DND-41 (cell line): ENCODE measurements at regions not wholly inside any gene's neighbourhood (a gene's known extent, or its start where the extent isn't known, plus 50 kb on each side); places are given as distances from the start of the nearest gene placed in this dataset.

Experiments
- ATAC-seq: fragments of 200-7000 bp; cut with Tn5 transposase; 3 replicates; pipeline ENCODE4 v1.9.1; 2021; ENCODE audit warnings: low read depth; ENCODE audit not compliant: insufficient read depth
- DNase-seq: peaks from one replicate; pipeline ENCODE4 v3.0.0-alpha.2; 2020
- H2AFZ ChIP-seq: 2 replicates; pipeline ENCODE4 v1.6.0; 2012; ENCODE audit warnings: low read depth, low read length
- H3K27ac ChIP-seq: 2 replicates; pipeline ENCODE4 v1.5.1; 2012; ENCODE audit warnings: low read length, inconsistent platforms
- H3K27me3 ChIP-seq: fragments of 200-600 bp; sonication (generic); 2 replicates; pipeline ENCODE4 v1.6.0; 2012; ENCODE audit warnings: low read length, mild to moderate bottlenecking, inconsistent platforms; ENCODE audit not compliant: insufficient read depth, poor library complexity
- H3K36me3 ChIP-seq: 2 replicates; pipeline ENCODE4 v1.5.1; 2012; ENCODE audit warnings: low read length, inconsistent platforms; ENCODE audit not compliant: insufficient read depth
- H3K4me1 ChIP-seq: 2 replicates; pipeline ENCODE4 v1.5.1; 2012; ENCODE audit warnings: mild to moderate bottlenecking, low read length; ENCODE audit not compliant: insufficient read depth
- H3K4me2 ChIP-seq: 2 replicates; pipeline ENCODE4 v1.6.0; 2012; ENCODE audit warnings: mild to moderate bottlenecking, moderate library complexity, low read length, inconsistent platforms; ENCODE audit not compliant: insufficient read depth
- H3K4me3 ChIP-seq, 2 experiments: fragments of 200-600 bp in 1 of 2; shearing (Covaris generic) in 1 of 2; 2 replicates each; pipeline ENCODE4 v1.5.1; 2012 to 2016; ENCODE audit warnings: inconsistent platforms in 2 of 2, low read length in 2 of 2, mild to moderate bottlenecking in 2 of 2, low read depth in 1 of 2, moderate library complexity in 1 of 2
- H3K79me2 ChIP-seq: 2 replicates; pipeline ENCODE4 v1.6.0; 2012; ENCODE audit warnings: low read length, inconsistent platforms; ENCODE audit not compliant: insufficient read depth
- H3K9ac ChIP-seq: 2 replicates; pipeline ENCODE4 v1.6.0; 2012; ENCODE audit warnings: low read depth, mild to moderate bottlenecking, inconsistent platforms, low read length, moderate library complexity
- H3K9me3 ChIP-seq: 2 replicates; pipeline ENCODE4 v1.5.1; 2012; ENCODE audit warnings: low read length, moderate library complexity, mild to moderate bottlenecking, inconsistent platforms; ENCODE audit not compliant: insufficient read depth, severe bottlenecking
- H4K20me1 ChIP-seq: 2 replicates; pipeline ENCODE4 v1.6.0; 2012; ENCODE audit warnings: low read length; ENCODE audit not compliant: insufficient read depth
- EZH2 ChIP-seq: IDR thresholded peaks from 3 replicates; pipeline ENCODE4 v1.6.1; 2012; ENCODE audit warnings: borderline replicate concordance, low read depth, mild to moderate bottlenecking, moderate library complexity, low read length, inconsistent platforms; ENCODE audit not compliant: severe bottlenecking
- TF ChIP-seq, protein P1 (sequence below): IDR thresholded peaks from 2 replicates; pipeline ENCODE4 v1.5.1; 2012; ENCODE audit warnings: borderline replicate concordance, low read length, moderate library complexity, mild to moderate bottlenecking; ENCODE audit not compliant: poor library complexity, severe bottlenecking; ENCODE audit errors: extremely low read depth

DNA sequence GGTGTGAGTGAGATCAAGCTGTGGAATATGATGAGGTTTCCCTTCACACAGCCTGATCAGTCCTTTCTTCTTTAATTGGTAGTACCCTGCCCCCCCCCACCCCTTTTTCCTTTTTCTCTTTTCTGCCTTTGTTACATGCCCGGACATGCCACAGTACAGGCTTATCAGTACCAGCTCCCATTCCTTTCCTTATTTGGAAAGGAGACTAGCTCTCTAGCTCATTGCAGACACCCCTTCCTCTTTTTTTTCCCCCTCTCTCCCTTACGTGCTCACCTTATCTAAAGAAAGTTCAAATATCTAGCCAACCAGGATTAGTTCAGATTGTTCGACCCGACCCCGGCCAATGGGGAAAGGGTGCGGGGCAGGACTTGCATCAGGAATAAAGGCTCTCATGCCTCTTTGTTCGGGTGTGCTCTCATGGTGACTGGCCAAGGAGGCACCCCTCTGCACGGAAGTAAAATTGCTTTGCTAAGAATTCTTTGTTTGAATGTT lies 230.4 kb downstream of the ACTR3B start:
- no peaks in the 10 kb centered on the region for H3K36me3 ChIP-seq
- no peak for DNase-seq
- no peaks in the 10 kb centered on the region for H4K20me1 ChIP-seq
- H3K27me3 ChIP-seq, result no peaks in the 10 kb centered on the region
- H2AFZ ChIP-seq, result no peak overlapping the region
- no peaks in the 10 kb centered on the region for H3K79me2 ChIP-seq
- H3K9ac ChIP-seq, result no peak overlapping the region
- no peak overlapping the region for H3K4me3 ChIP-seq
- no peaks in the 10 kb centered on the region for H3K9me3 ChIP-seq
- no peaks in the 10 kb centered on the region for H3K4me1 ChIP-seq
- no peak for TF ChIP-seq EZH2
- TF ChIP-seq, protein P1, sequence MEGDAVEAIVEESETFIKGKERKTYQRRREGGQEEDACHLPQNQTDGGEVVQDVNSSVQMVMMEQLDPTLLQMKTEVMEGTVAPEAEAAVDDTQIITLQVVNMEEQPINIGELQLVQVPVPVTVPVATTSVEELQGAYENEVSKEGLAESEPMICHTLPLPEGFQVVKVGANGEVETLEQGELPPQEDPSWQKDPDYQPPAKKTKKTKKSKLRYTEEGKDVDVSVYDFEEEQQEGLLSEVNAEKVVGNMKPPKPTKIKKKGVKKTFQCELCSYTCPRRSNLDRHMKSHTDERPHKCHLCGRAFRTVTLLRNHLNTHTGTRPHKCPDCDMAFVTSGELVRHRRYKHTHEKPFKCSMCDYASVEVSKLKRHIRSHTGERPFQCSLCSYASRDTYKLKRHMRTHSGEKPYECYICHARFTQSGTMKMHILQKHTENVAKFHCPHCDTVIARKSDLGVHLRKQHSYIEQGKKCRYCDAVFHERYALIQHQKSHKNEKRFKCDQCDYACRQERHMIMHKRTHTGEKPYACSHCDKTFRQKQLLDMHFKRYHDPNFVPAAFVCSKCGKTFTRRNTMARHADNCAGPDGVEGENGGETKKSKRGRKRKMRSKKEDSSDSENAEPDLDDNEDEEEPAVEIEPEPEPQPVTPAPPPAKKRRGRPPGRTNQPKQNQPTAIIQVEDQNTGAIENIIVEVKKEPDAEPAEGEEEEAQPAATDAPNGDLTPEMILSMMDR, result no peak
- H3K27ac ChIP-seq, result no peak overlapping the region
- no peak overlapping the region for H3K4me2 ChIP-seq
- no peak for ATAC-seq

DNA sequence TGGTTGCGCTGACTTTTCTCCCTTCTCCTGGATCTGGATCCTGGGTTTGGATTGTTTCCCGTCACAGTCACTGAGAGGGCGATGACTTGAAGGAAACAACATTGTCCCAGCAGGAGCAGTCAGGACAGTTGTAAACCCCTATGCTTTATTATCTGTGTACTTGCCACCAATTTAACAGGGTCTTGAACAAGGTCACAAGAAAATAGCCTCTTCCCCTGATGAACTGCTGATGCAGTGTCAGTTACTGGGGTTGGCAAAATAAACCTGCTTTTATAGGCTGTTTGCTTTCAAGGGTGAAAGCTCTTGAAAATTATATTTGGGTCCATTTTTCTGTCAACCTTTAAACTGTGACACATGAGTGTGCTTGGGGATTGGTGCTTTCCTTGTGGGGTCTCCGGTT lies 238.9 kb downstream of the ACTR3B start:
- H3K79me2 ChIP-seq, result no peaks in the 10 kb centered on the region
- H3K4me2 ChIP-seq, result no peak overlapping the region
- peaks cover 9% of the 10 kb centered on the region for H3K9me3 ChIP-seq
- no peaks in the 10 kb centered on the region for H4K20me1 ChIP-seq
- no peak for DNase-seq
- H2AFZ ChIP-seq, result no peak overlapping the region
- ATAC-seq, result no peak
- H3K27me3 ChIP-seq, result no peaks in the 10 kb centered on the region
- no peaks in the 10 kb centered on the region for H3K36me3 ChIP-seq
- no peak overlapping the region for H3K4me3 ChIP-seq
- H3K9ac ChIP-seq, result no peak overlapping the region
- TF ChIP-seq, protein P1, result no peak
- TF ChIP-seq EZH2, result no peak
- H3K4me1 ChIP-seq, result no peaks in the 10 kb centered on the region
- no peak overlapping the region for H3K27ac ChIP-seq

DNA sequence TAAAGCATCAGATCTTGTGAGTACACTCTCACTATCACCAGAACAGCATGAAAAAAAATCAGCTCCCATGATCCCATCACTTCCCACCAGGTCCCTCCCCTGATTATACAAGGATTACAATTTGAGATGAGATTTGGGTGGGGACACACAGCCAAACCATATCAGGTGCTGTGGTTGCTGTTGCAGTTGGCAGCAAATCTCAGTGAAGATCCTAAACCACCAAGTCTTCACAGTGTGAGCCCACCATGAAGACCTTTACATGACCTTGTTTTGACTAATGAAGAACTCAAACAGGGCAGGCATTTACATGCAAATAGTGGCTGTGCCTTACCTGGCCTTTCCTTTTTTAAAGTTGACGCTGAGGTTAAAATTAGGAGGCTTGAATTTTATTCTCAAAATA lies 242.6 kb downstream of the ACTR3B start:
- H3K27ac ChIP-seq, result no peak overlapping the region
- H4K20me1 ChIP-seq, result no peaks in the 10 kb centered on the region; the same call in 1 of the 2 replicates
- no peaks in the 10 kb centered on the region for H3K79me2 ChIP-seq
- no peaks in the 10 kb centered on the region for H3K36me3 ChIP-seq
- no peaks in the 10 kb centered on the region for H3K4me1 ChIP-seq
- no peak overlapping the region for H3K4me3 ChIP-seq
- H2AFZ ChIP-seq, result no peak overlapping the region
- peaks cover 9% of the 10 kb centered on the region for H3K9me3 ChIP-seq
- no peaks in the 10 kb centered on the region for H3K27me3 ChIP-seq
- DNase-seq (no peak), ATAC-seq (no peak)
- no peak overlapping the region for H3K9ac ChIP-seq
- H3K4me2 ChIP-seq, result no peak overlapping the region
- TF ChIP-seq EZH2, result no peak
- TF ChIP-seq, protein P1, result no peak

DNA sequence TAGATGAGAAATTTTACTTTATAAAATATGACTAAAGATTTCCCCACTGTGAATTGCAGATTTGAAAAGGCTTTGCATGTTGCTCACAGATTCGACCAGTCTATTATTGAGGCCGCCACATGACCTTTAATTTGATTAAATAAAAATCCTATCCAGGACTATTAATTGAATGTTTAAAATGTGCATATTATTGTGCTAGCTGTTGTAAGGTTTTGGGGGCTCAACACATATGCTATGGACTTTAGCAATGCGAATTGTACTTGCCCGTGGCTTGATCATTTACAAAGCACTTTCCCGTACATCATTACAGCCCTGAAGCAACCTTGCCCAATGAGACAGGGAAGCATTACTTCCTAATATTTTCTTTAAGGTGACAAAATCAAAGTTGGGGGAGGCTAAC lies 243.0 kb downstream of the ACTR3B start:
- Histone ChIP-seq H3K4me3 (no peak overlapping the region), H3K9me3 (peaks cover 9% of the 10 kb centered on the region), H3K4me1 (no peaks in the 10 kb centered on the region), H3K79me2 (no peaks in the 10 kb centered on the region), H2AFZ (no peak overlapping the region), H3K27ac (no peak overlapping the region), H3K4me2 (no peak overlapping the region), H3K36me3 (no peaks in the 10 kb centered on the region), H3K27me3 (no peaks in the 10 kb centered on the region), H3K9ac (no peak overlapping the region), H4K20me1 (no peaks in the 10 kb centered on the region; the same call in 1 of the 2 replicates)
- no peak for ATAC-seq
- TF ChIP-seq EZH2, result no peak
- TF ChIP-seq, protein P1, result no peak
- DNase-seq, result no peak
